Omental fat pad (tissue), 3 donors: ENCODE measurements at regions not wholly inside any gene's neighbourhood (a gene's known extent, or its start where the extent isn't known, plus 50 kb on each side); places are given as distances from the start of the nearest gene placed in this dataset.
A peak's percentile ranks its signal among the peaks of the same experiment; 100 is the strongest.

Experiments used
- ATAC-seq: fragments of 150-250 bp; one replicate; pipeline ENCODE4 v1.9.1; 2016; ENCODE audit warnings: mild to moderate bottlenecking, moderate library complexity; ENCODE audit not compliant: low FRiP score
- DNase-seq: peaks from one replicate; pipeline ENCODE4 v3.0.0-alpha.2; 2019; ENCODE audit warnings: low spot score
- TF ChIP-seq, protein P1 (sequence below), 3 donors: fragments of 450-650 bp; IDR thresholded peaks; one replicate each; pipeline ENCODE4 v1.5.1; 2016 to 2017; ENCODE audit warnings: antibody characterized with exemption in 3 of 3, mild to moderate bottlenecking in 3 of 3, moderate library complexity in 2 of 3

DNA sequence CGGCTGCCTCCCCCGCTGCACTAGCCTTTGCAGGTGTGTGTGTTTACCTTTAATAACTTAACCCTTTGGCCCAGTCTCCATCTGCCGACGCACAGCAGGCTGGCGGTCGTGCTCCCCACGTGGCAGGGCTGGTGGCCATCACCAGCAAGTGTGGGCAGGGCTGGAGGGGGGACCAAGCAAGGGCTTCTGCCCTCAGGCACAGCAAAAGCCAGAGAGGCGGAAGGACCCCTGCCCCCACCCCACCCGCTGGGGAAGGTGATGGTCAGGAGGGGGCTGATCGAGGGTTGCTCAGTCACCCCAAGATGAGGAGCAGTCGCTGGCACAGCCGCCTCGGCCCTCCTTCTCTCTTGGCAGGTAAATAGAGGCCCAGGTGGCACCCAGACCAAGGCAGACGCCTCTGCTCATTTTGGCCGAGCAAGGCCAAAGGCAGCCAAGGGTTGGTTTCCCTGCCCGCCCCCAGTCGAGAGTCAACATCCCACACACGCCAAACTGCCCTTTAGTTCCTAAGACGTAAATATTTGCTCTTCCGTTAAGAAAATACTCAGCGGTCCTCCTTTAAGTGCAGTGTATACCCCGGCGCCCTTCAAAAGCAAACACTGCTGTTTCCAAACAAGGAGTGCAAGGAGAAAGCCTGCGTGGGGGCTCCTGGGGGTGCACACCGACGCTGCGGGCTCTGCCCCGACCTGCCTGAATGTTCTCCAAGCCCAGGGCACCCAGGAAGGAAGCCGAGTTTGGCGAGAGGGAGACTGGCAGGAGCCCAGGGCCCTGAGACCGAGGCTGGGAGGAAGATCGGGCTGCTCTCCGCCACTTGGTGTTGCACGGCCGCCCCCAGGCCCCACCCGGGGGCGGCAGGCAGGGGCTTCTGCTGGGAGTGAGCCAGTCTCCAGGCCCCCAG is 82.7 kb downstream of the SIK1 start:
- no peak for ATAC-seq
- no peak for DNase-seq

DNA sequence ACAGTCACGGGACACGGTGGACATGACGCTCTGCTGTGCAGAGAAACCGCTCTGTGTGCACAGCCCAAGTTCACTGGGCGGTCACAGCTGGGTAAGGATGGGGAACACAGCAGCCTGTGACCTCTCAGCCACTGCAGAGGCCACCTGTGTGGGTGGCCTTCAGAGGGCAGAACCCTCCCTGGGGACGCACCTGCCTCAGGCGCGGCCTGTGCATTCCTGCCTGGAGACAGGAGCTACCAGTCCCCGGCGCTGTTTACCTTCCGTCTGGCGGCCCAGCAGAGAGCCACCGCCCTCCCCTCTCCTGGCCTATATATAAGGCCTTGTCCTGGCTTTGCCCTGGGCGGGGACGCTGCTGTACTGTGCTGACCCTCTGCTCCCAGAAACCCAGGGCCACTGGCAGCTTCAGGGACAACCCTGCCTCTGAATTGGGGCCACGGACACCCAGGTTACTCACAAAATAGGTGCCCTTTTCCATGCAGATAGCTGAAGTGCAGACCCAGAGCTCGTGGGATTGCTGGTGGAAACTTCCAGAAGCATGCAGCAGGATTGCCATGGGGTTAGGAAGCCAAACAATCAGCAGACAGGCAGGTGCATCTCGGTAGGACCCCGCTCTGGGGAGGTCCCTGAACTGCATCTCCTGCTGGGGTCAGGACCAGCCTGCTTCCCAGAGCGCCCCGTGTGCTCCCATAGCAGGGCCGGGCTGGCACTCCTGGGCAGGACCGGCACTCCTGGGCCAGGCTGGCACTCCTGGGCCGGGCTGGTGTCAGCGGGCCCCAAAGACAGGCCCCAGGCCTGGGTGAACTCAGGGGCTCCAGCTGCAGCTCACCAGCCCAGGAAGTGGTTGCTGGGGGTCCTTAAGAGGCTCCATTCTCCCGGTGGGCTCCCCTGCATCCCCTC is 83.6 kb downstream of the SIK1 start:
- no peak for ATAC-seq
- TF ChIP-seq, protein P1, sequence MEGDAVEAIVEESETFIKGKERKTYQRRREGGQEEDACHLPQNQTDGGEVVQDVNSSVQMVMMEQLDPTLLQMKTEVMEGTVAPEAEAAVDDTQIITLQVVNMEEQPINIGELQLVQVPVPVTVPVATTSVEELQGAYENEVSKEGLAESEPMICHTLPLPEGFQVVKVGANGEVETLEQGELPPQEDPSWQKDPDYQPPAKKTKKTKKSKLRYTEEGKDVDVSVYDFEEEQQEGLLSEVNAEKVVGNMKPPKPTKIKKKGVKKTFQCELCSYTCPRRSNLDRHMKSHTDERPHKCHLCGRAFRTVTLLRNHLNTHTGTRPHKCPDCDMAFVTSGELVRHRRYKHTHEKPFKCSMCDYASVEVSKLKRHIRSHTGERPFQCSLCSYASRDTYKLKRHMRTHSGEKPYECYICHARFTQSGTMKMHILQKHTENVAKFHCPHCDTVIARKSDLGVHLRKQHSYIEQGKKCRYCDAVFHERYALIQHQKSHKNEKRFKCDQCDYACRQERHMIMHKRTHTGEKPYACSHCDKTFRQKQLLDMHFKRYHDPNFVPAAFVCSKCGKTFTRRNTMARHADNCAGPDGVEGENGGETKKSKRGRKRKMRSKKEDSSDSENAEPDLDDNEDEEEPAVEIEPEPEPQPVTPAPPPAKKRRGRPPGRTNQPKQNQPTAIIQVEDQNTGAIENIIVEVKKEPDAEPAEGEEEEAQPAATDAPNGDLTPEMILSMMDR (IDR thresholded peaks at IDR 0.05), result no peak
- DNase-seq, result no peak

More for the DNA sequence above, 82.7 kb downstream of the SIK1 start:
- TF ChIP-seq, protein P1 (IDR thresholded peaks at IDR 0.05), result no peak

DNA sequence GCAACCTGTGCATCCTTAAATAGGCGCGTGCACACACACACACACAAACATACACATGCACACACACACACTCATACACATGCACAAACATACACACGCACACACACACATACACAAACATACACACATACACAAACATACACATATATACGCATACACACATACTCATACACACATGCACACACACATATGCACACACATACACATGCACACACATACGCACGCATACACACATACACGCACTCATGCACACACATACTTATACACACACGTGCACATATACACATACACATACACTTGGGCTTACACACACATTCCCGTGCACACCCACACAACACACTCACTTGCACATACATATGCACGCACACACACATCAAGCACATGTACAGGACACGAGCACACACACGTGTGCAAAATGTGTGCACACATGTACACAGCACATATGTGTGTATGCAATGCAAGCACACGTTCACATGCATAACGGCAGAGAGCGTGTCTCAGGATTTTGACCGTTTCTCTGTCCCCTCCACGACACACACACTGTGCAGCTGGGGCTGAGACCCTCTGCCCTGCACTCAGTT is 84.5 kb downstream of the SIK1 start:
- TF ChIP-seq, protein P1 (IDR thresholded peaks at IDR 0.05), result no peak
- DNase-seq, result no peak
- no peak for ATAC-seq

DNA sequence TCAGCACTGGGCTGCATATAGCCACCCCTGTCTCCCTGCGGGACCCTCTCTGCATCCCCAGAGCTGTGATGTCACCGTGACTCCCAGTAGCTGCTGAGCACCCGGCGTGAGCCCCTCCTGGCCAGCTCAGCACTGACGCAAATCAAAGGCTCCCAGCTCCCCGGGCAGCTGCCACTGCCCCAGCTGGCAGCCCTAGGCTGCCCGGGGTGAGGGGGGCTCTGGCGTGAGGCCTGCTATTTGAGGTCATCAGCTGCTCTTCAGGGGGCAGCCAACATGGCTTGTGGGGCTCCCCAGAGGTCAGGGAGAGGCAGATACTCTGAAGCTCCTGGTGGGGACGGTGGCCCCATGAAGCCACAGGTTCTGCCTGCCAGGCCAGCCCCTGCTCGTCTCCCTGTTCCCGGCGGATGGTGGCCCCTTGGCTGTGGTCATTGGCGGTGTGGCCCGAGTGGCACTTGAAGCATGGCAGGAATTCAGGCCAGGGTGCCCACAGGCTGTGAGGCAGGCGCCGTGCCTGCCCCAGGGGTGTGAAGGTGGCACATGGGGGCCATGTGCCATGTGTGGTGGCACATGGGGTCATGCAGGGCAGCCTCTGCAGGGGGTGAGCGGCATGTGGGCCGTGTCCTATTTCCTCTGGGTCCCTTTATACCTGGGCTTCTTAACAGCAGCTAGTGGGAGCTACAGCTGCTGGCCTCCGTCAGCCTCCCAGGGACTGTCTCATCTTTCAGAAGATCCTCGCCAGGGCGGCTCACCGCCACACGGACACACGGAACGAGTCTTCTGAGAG is 85.4 kb downstream of the SIK1 start:
- ATAC-seq (no peak), DNase-seq (no peak)
- TF ChIP-seq, protein P1 (IDR thresholded peaks at IDR 0.05), result no peak

DNA sequence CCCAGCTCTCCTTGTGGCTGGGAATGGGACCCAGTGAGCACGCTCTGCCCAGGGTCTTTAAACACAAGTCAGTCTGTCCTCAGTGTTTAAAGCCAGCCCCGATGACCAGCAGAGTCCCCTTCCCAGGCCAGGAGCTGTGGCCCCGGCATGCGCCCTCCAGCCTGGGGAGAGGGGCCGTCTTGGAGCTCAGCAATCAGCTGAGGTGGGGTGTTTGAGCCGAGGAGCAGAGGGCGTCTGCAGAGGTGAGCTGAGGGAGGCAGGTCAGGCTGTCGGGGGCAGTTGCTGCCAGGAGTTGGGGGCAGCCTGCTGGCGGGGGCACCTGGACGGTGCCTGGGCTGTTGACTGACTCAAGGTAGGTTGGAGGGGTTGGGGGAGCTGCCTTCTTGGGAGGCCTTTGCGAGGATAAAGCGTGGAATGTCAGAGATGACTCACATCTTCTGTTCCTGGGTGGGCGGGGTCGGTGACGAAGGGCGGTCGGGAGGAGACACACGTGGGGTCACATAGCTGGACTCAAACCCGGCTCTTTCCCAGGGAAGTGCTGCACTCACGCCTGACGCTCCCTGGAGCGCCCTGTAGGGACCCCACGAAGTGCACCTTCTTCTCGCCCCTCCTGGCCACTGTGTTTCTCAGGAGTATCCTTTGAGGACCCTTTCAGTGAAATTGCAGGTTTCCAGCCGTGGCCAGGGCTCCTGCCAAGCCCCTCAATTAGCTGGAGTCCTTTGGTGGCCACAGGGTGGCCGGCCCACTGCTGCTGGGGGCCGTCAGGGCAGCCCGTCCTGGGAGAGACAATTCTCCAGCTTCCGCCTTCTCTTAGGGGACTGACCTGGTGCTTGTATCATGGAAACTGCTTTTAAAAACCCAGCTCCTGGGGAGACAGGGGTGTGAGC is 86.2 kb downstream of the SIK1 start:
- TF ChIP-seq, protein P1 (IDR thresholded peaks at IDR 0.05), result no peak
- no peak for DNase-seq
- ATAC-seq, result peak; percentile 83
